GM10248 (cell line): ENCODE measurements at regions not wholly inside any gene's neighbourhood (a gene's known extent, or its start where the extent isn't known, plus 50 kb on each side); places are given as distances from the start of the nearest gene placed in this dataset.

Source experiments
- CTCF ChIA-PET: fragments of 300-600 bp; sonication (Branson Sonifier 250); formaldehyde crosslinking; extraction: SDS; loops from one replicate; lab custom pipeline; 2021; ENCODE audit warnings: antibody characterized with exemption; lab: Yijun Ruan, JAX
- POLR2A ChIA-PET: fragments of 350-650 bp; sonication (Branson Sonifier 250); formaldehyde crosslinking; extraction: SDS; loops from one replicate; lab custom pipeline; 2020; ENCODE audit warnings: antibody characterized with exemption; lab: Yijun Ruan, JAX
- DNase-seq: peaks from one replicate; pipeline ENCODE4 v3.0.0; 2012; ENCODE audit errors: extremely low spot score
- TF ChIP-seq, protein P1 (sequence below): IDR thresholded peaks from 2 replicates; pipeline ENCODE4 v1.5.1; 2012; ENCODE audit warnings: mild to moderate bottlenecking, low read depth; ENCODE audit errors: extremely low read depth, missing control alignments, control extremely low read depth

DNA sequence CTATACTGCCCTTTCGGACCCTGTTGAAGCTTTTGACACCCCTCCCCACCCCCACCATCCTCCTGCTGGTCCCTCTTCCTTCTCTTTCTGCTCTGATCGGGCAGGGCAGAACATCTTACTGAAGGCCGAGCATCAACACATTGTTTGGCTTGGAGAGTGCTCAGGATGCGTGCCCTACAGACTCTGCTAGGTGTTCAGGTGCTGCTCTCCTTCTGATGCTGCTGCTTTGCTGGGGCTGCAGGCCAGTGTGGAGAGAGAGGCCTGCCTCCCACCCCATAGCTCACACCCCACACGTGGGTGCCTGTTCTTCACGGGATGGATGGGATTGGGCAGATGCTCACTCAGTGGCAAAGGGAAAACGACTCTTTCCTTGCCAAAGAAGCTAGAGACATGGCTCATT lies 89.8 kb upstream of the ONECUT1 start:
- no peak for DNase-seq
- CTCF ChIA-PET, result no interaction called here
- TF ChIP-seq, protein P1, sequence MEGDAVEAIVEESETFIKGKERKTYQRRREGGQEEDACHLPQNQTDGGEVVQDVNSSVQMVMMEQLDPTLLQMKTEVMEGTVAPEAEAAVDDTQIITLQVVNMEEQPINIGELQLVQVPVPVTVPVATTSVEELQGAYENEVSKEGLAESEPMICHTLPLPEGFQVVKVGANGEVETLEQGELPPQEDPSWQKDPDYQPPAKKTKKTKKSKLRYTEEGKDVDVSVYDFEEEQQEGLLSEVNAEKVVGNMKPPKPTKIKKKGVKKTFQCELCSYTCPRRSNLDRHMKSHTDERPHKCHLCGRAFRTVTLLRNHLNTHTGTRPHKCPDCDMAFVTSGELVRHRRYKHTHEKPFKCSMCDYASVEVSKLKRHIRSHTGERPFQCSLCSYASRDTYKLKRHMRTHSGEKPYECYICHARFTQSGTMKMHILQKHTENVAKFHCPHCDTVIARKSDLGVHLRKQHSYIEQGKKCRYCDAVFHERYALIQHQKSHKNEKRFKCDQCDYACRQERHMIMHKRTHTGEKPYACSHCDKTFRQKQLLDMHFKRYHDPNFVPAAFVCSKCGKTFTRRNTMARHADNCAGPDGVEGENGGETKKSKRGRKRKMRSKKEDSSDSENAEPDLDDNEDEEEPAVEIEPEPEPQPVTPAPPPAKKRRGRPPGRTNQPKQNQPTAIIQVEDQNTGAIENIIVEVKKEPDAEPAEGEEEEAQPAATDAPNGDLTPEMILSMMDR, result no peak
- POLR2A ChIA-PET, result no interaction called here

DNA sequence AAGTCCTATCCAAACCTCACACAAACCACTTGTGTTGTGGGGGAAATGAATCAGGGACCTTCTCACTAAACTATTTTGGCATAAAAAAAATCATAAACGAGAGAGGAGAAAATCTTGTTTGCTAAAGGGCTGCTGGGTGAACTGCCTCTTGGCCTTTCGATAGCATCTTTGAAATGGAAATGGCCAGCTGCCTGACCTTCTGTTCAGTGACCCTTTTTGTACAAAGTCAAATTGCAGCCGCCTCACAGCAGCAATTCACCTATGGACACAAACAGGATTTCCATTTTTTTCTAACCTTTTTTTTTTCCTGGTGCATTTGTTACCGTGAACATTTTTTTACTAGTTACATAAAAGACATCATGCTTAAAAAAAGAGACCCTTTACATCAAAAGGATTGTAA lies 89.0 kb upstream of the ONECUT1 start:
- POLR2A ChIA-PET, result no interaction called here
- no peak for DNase-seq
- CTCF ChIA-PET, result no interaction called here
- TF ChIP-seq, protein P1, result no peak

DNA sequence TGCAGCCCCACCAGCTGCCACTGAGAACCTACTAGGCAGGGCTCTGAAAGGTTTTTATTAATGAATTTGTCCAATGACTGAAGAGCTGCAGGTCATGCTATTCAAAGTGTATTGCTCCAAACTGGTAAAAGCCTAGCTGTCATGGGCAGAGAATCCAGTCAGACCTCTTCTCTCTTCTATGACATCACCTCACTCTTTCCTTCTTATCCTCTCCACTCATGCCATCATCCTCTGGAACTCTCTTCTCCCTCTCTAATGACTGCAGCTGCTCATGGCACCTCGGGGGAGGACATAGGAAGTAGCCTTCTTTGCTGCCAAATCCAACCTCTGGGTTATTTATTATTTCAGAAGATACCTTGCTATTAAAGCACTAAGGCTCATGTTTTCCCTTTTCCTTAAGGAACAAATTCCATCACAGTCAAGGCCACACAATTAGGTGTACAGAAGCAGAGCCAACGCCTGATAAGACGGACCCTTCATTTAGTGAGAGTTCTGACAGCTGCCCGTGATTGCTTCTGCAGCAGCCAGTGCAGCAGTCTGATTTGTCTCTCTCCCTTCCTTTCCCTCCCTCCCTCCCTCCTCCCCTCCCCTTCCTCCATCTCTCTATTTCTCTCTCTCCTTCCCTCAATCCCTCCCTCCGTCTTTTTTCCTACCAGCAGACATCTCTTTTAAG lies 87.0 kb upstream of the ONECUT1 start:
- no peak for DNase-seq

DNA sequence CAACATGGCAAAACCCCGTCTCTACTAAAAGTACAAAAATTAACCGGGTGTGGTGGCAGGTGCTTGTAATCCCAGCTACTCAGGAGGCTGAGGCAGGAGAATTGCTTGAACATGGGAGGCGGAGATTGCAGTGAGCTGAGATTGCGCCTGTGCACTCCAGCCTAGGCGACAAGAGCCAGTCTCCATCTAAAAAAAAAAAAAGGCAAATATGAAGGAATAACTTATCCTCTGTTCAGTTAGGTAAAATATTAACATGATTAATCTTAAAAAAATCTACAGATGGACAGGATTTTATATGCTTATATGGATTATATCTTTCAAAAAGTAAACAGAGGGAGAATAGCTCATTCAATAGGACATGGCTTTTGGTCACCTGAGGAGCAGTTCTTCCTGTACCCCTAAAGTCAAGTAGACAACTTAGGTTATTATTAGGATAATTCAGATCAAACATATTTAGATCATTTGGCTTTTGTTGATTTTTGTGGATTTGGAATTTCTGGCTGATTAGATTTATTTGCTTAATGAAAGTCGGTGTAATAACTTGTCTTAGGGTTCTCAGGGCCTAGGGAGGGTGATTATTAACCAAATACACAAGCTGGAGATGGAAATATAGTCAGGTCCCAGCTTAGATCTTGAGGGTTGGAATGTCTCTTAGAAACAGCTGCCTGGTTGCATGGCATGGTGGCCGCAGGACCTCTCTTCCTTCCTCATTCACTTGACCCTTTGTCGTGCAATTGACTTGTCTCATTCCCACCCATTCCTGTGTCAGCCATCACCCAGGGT lies 82.1 kb upstream of the ONECUT1 start:
- no peak for DNase-seq
- POLR2A ChIA-PET, result no interaction called here
- TF ChIP-seq, protein P1, result no peak

More for the DNA sequence above, 87.0 kb upstream of the ONECUT1 start:
- TF ChIP-seq, protein P1, result no peak
- ChIA-PET CTCF (no interaction called here), POLR2A (no interaction called here)

DNA sequence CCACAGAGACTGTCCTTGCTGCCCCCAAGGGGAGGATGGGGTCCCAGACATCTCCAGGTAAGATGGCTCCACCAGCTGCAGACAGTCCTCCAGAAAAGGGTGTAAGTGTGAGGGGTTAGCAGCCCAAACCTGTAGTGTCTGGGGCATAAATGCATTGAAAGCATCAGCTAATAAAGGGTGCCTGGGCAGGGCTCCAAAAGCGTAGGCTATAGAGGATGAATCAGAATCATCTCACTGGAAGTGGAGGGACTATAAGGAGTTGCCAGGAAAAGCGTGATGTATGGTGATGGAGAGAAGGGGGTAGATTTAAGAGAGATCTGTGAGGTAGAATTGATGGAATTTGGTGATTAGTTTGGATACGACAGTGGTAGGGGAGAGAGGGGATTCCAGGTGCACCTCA lies 79.9 kb upstream of the ONECUT1 start:
- POLR2A ChIA-PET, result no interaction called here
- CTCF ChIA-PET, result no interaction called here
- TF ChIP-seq, protein P1, result no peak
- no peak for DNase-seq

More for the DNA sequence above, 82.1 kb upstream of the ONECUT1 start:
- CTCF ChIA-PET, result interaction anchor here (2.0 kb wide), 1 partner anchor 16 kb away, joined by 8 read pairs; no protein-coding TSS in a partner anchor

DNA sequence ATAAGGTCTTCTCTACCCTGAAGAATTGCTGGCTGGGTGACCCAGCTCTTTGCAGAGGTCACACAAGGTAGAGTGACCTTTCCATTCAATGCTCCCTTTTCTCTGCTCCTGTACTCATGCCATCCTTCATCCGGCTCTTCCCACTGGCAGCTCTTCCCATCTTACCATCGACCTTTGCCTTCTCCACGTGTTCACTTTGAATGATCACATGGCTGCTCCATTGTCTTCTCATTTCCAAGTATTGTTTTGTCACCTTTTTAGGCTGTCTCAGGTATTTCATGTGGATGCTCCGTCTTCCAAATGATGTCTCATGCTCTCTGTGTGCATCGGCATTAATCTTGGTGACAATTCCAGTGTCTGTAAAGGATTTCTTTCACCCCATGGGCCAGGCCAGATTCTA lies 76.6 kb upstream of the ONECUT1 start:
- ChIA-PET POLR2A (no interaction called here), CTCF (no interaction called here)

More for the DNA sequence above, 76.6 kb upstream of the ONECUT1 start:
- DNase-seq, result no peak
- TF ChIP-seq, protein P1, result no peak
